ENCODE measurements at regions not wholly inside any gene's neighbourhood (a gene's known extent, or its start where the extent isn't known, plus 50 kb on each side); places are given as distances from the start of the nearest gene placed in this dataset.

DNA sequence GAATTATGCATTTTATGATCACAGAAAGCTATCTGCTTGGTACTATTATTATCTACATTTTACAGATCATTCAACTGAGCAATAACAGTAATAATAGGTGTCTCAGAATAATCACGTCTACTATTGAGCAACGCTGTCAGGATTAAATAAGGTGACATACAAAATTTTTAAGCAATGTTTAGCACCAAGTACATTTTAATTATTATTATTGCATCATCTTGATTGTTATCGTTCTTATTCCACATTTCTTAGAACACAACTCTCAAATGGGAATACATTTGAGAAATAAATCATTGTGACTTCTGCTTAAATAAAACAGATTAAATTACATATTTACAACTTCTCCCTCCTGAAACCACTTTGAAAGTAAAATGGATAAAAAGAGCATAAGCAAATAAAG lies 1083.5 kb upstream of the ADGRL3 start:
- Histone ChIP-seq H3K36me3 (no peaks in the 10 kb centered on the region), H3K4me3 (no peak overlapping the region), H3K4me1 (no peaks in the 10 kb centered on the region), H3K27ac (no peak overlapping the region), H3K27me3 (no peaks in the 10 kb centered on the region), H3K9me3 (peaks cover 0 to 4% (median 0%) of the 10 kb centered on the region in 12 donors)
- ATAC-seq (no peak), DNase-seq (no peak)
- intact Hi-C loops (cut with DNase I), result no loop called here
- WGBS, 4 donors, result 91 to 96% (median 95%) methylated on average over 3 of the region's 3 CpGs
- TF ChIP-seq POLR2A (IDR thresholded peaks at IDR 0.05), result no peak
- TF ChIP-seq, protein P1, sequence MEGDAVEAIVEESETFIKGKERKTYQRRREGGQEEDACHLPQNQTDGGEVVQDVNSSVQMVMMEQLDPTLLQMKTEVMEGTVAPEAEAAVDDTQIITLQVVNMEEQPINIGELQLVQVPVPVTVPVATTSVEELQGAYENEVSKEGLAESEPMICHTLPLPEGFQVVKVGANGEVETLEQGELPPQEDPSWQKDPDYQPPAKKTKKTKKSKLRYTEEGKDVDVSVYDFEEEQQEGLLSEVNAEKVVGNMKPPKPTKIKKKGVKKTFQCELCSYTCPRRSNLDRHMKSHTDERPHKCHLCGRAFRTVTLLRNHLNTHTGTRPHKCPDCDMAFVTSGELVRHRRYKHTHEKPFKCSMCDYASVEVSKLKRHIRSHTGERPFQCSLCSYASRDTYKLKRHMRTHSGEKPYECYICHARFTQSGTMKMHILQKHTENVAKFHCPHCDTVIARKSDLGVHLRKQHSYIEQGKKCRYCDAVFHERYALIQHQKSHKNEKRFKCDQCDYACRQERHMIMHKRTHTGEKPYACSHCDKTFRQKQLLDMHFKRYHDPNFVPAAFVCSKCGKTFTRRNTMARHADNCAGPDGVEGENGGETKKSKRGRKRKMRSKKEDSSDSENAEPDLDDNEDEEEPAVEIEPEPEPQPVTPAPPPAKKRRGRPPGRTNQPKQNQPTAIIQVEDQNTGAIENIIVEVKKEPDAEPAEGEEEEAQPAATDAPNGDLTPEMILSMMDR (IDR thresholded peaks at IDR 0.05), result no peak

DNA sequence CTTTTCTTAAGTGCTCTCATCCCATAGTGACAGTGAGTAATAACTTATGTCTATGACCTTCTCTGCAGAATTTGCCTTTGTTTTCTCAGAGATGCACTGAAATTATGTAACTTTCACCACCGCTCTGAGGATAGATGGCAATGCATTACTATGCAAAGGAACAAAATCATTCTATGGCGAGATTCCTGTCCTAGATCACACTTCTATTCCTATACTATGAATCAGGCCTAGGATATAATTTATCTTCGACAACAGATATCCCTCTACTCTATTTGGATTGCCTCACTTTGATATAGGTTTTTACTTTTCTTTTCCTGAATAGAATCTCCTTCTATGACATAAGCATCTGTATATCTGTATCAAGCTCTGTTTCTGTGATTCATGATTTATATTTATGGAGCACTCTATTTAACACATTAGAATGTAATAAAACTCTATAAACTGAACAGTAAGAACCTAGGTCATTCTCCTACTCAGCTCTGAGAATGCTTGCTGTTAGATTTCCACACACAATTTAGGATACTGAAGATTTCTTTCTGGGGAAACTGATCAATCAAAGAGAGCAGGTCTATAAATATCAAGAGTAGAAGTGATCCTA lies 1082.3 kb upstream of the ADGRL3 start:
- no peak overlapping the region for H3K27ac ChIP-seq
- intact Hi-C loops (cut with DNase I), result no loop called here

DNA sequence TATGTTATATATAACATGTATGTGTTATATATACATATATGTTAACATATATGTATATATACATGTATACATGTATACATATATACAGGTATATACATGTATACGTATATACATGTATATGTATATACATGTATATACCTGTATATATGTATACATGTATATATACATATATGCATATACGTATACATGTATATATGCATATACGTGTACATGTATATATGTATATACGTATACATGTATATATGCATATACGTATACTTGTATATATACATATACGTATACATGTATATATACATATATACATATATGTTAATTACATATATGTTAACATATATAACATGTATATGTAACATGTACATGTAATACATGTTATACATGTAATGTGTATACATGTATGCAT lies 1077.3 kb upstream of the ADGRL3 start:
- intact Hi-C loops (cut with DNase I), result no loop called here
- Histone ChIP-seq H3K9me3 (no peaks in the 10 kb centered on the region), H3K36me3 (no peaks in the 10 kb centered on the region), H3K4me3 (no peak overlapping the region), H3K27ac (no peak overlapping the region), H3K4me1 (no peaks in the 10 kb centered on the region), H3K27me3 (no peaks in the 10 kb centered on the region)
- WGBS, 4 donors, result 89 to 96% (median 93%) methylated on average over 6 of the region's 6 CpGs
- ATAC-seq (no peak), DNase-seq (no peak)
- TF ChIP-seq, protein P1 (IDR thresholded peaks at IDR 0.05), result no peak
- no peak for TF ChIP-seq POLR2A (IDR thresholded peaks at IDR 0.05)

More for the DNA sequence above, 1082.3 kb upstream of the ADGRL3 start:
- peaks cover 0 to 4% (median 0%) of the 10 kb centered on the region in 12 donors for H3K9me3 ChIP-seq
- 79 to 87% (median 82%) methylated on average over 3 of the region's 3 CpGs for WGBS, 4 donors
- H3K36me3 ChIP-seq, result no peaks in the 10 kb centered on the region
- ATAC-seq, result no peak
- TF ChIP-seq, protein P1 (IDR thresholded peaks at IDR 0.05), result no peak
- TF ChIP-seq POLR2A (IDR thresholded peaks at IDR 0.05), result no peak
- no peaks in the 10 kb centered on the region for H3K27me3 ChIP-seq
- no peaks in the 10 kb centered on the region for H3K4me1 ChIP-seq
- H3K4me3 ChIP-seq, result no peak overlapping the region
- DNase-seq, result no peak

DNA sequence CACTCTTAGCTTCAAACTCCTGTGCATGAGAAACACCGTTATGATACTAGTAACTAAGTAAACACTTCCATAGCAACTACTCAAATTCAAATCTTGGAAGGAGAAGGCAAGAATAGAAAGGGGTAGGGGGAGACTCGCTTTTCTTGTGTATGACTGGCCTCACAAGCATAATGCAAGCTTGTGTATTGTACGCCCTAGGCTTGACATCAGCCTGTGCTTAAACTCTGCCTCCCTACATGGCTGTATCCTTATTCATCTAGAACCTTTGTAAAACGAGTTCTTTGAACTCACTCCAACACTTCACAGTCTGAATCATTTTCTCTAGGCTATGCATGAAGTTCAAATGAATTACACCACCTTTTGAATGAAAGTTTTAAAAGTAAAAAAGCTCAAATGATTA lies 1071.2 kb upstream of the ADGRL3 start:
- H3K27me3 ChIP-seq, result no peaks in the 10 kb centered on the region
- no peak overlapping the region for H3K27ac ChIP-seq
- WGBS, 4 donors, result 59 to 70% (median 65%) methylated on average over 4 of the region's 4 CpGs
- no peaks in the 10 kb centered on the region for H3K36me3 ChIP-seq
- TF ChIP-seq POLR2A (IDR thresholded peaks at IDR 0.05), result no peak
- TF ChIP-seq, protein P1 (IDR thresholded peaks at IDR 0.05), result no peak
- DNase-seq (no peak), ATAC-seq (no peak)
- H3K4me1 ChIP-seq, result no peaks in the 10 kb centered on the region
- no peaks in the 10 kb centered on the region for H3K9me3 ChIP-seq
- intact Hi-C loops (cut with DNase I), result no loop called here
- no peak overlapping the region for H3K4me3 ChIP-seq

Data from heart left ventricle (tissue), 16 donors.